Loucy (cell line): ENCODE measurements at regions not wholly inside any gene's neighbourhood (a gene's known extent, or its start where the extent isn't known, plus 50 kb on each side); places are given as distances from the start of the nearest gene placed in this dataset.

Experiments
- H2AFZ ChIP-seq: fragments of 200-600 bp; sonication (generic); 2 replicates; pipeline ENCODE4 v1.6.0; 2016; ENCODE audit warnings: antibody characterized with exemption, mild to moderate bottlenecking, low read length, moderate library complexity
- H3F3A ChIP-seq: fragments of 200-600 bp; 2 replicates; pipeline ENCODE4 v1.6.0; 2016; ENCODE audit warnings: antibody characterized with exemption, low read depth, mild to moderate bottlenecking
- H3K27me3 ChIP-seq: fragments of 200-600 bp; sonication (generic); 2 replicates; pipeline ENCODE4 v1.6.1; 2014; ENCODE audit warnings: low read length, mild to moderate bottlenecking; ENCODE audit not compliant: insufficient read depth, poor library complexity, severe bottlenecking
- H3K36me3 ChIP-seq: fragments of 200-600 bp; sonication (generic); 2 replicates; pipeline ENCODE4 v1.6.1; 2016; ENCODE audit warnings: low read length; ENCODE audit not compliant: insufficient read depth
- H3K4me1 ChIP-seq: fragments of 200-600 bp; sonication (generic); 2 replicates; pipeline ENCODE4 v1.5.1; 2014; ENCODE audit warnings: low read length, mild to moderate bottlenecking; ENCODE audit not compliant: insufficient read depth, poor library complexity, severe bottlenecking
- H3K4me2 ChIP-seq: fragments of 200-600 bp; sonication (generic); 2 replicates; pipeline ENCODE4 v1.6.0; 2014; ENCODE audit warnings: antibody characterized with exemption, low read length, low read depth, mild to moderate bottlenecking; ENCODE audit not compliant: poor library complexity, severe bottlenecking
- H3K4me3 ChIP-seq: fragments of 200-600 bp; sonication (generic); 2 replicates; pipeline ENCODE4 v1.5.1; 2014; ENCODE audit warnings: low read length, mild to moderate bottlenecking, mixed read lengths; ENCODE audit not compliant: poor library complexity, severe bottlenecking
- H3K79me2 ChIP-seq: fragments of 200-600 bp; sonication (generic); 2 replicates; pipeline ENCODE4 v1.6.1; 2014; ENCODE audit warnings: low read length; ENCODE audit not compliant: insufficient read depth
- H3K9ac ChIP-seq: fragments of 200-600 bp; sonication (generic); 2 replicates; pipeline ENCODE4 v1.6.0; 2014; ENCODE audit warnings: mild to moderate bottlenecking, low read depth, low read length, moderate library complexity; ENCODE audit not compliant: poor library complexity, severe bottlenecking
- H3K9me2 ChIP-seq: fragments of 200-600 bp; sonication (generic); replicated peaks from 2 replicates; pipeline ENCODE4 v1.6.1; 2016; ENCODE audit warnings: low read depth, low read length, mixed read lengths
- H3K9me3 ChIP-seq: fragments of 200-600 bp; sonication (generic); 2 replicates; pipeline ENCODE4 v1.6.1; 2014; ENCODE audit warnings: mild to moderate bottlenecking, antibody characterized with exemption, low read length, low read depth; ENCODE audit not compliant: insufficient read depth
- H4K20me1 ChIP-seq: fragments of 200-600 bp; sonication (generic); 2 replicates; pipeline ENCODE4 v1.6.0; 2014; ENCODE audit warnings: antibody characterized with exemption, low read length, mild to moderate bottlenecking; ENCODE audit not compliant: insufficient read depth, poor library complexity, severe bottlenecking
- EZH2phosphoT487 ChIP-seq: fragments of 200-600 bp; IDR thresholded peaks from 2 replicates; pipeline ENCODE4 v1.6.1; 2018; ENCODE audit warnings: antibody characterized with exemption, mild to moderate bottlenecking, moderate library complexity, borderline replicate concordance
- TF ChIP-seq, protein P1 (sequence below): fragments of 200-600 bp; sonication (generic); conservative IDR thresholded peaks from 2 replicates; pipeline ENCODE4 v1.5.1; 2014; ENCODE audit warnings: mild to moderate bottlenecking, antibody characterized with exemption, low read length

DNA sequence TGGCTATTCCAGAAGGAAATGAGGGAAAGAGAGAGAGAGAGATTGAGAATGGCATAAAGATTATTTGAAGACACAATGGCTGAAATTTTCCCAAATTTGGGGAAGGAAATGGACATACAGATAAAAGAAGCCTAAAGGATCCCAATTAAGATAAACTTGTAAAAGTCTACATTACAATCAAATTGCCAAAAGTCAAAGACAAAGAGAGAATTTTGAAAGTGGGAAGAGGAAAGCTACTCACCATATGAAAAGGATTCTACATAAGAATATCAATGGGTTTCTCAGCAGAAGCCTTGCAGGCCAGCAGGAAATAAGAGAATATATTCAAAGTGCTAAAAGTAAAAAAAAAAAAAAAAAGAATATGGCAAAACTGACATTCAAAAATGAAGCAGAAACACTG, 233.0 kb upstream of the NFIA start:
- H2AFZ ChIP-seq, result no peak overlapping the region
- no peak overlapping the region for H3K4me2 ChIP-seq
- no peak overlapping the region for H3K4me3 ChIP-seq
- H3K79me2 ChIP-seq, result no peaks in the 10 kb centered on the region
- TF ChIP-seq, protein P1, sequence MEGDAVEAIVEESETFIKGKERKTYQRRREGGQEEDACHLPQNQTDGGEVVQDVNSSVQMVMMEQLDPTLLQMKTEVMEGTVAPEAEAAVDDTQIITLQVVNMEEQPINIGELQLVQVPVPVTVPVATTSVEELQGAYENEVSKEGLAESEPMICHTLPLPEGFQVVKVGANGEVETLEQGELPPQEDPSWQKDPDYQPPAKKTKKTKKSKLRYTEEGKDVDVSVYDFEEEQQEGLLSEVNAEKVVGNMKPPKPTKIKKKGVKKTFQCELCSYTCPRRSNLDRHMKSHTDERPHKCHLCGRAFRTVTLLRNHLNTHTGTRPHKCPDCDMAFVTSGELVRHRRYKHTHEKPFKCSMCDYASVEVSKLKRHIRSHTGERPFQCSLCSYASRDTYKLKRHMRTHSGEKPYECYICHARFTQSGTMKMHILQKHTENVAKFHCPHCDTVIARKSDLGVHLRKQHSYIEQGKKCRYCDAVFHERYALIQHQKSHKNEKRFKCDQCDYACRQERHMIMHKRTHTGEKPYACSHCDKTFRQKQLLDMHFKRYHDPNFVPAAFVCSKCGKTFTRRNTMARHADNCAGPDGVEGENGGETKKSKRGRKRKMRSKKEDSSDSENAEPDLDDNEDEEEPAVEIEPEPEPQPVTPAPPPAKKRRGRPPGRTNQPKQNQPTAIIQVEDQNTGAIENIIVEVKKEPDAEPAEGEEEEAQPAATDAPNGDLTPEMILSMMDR, result no peak
- no peak for TF ChIP-seq EZH2phosphoT487
- no peaks in the 10 kb centered on the region for H3K36me3 ChIP-seq
- 0 out of 2 replicates have a peak, but pooled peaks cover 11% of the 10 kb centered on the region for H3K9me3 ChIP-seq
- H3K9me2 ChIP-seq, result no peaks in the 10 kb centered on the region
- H3K9ac ChIP-seq, result no peak overlapping the region
- no peaks in the 10 kb centered on the region for H3K27me3 ChIP-seq
- H4K20me1 ChIP-seq, result no peaks in the 10 kb centered on the region
- no peaks in the 10 kb centered on the region for H3F3A ChIP-seq
- peaks cover 15% of the 10 kb centered on the region for H3K4me1 ChIP-seq

DNA sequence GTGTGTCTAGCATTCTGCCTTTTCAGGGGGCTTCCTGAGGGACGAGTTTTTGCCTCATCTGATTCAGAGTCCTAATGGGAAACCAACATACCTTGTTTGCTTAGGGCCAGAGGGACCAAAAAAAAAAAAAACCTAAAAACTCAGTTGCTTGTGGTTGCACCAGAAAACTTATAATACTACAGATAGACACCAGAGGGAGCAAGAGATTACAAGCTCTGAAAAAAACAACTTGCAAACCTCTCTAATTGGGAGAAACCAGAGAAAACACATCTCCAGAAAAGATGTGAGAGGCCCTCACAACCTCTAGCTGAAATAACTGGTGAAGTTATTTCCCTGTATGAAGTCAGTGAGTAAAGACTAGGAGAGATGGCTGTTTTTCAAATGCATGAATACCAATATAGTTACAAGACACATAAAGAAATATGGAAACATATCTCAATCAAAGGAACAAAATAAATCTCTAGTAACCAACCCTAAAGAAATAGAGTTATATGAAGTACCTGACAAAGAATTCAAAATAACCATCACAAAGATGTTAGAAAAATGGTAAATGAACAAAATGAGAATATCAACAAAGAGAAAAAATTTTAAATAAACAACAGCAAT, 233.7 kb upstream of the NFIA start:
- no peak for TF ChIP-seq EZH2phosphoT487
- TF ChIP-seq, protein P1, result peak; percentile 78
- Histone ChIP-seq H3F3A (no peaks in the 10 kb centered on the region), H3K27me3 (no peaks in the 10 kb centered on the region), H4K20me1 (no peaks in the 10 kb centered on the region), H3K9me2 (no peaks in the 10 kb centered on the region), H3K4me1 (peaks cover 15% of the 10 kb centered on the region), H2AFZ (peak overlapping the region; percentile 58), H3K4me3 (no peak overlapping the region), H3K9me3 (0 out of 2 replicates have a peak, but pooled peaks cover 11% of the 10 kb centered on the region), H3K79me2 (no peaks in the 10 kb centered on the region), H3K9ac (peak overlapping the region; percentile 48), H3K4me2 (peak overlapping the region; percentile 28), H3K36me3 (no peaks in the 10 kb centered on the region)

DNA sequence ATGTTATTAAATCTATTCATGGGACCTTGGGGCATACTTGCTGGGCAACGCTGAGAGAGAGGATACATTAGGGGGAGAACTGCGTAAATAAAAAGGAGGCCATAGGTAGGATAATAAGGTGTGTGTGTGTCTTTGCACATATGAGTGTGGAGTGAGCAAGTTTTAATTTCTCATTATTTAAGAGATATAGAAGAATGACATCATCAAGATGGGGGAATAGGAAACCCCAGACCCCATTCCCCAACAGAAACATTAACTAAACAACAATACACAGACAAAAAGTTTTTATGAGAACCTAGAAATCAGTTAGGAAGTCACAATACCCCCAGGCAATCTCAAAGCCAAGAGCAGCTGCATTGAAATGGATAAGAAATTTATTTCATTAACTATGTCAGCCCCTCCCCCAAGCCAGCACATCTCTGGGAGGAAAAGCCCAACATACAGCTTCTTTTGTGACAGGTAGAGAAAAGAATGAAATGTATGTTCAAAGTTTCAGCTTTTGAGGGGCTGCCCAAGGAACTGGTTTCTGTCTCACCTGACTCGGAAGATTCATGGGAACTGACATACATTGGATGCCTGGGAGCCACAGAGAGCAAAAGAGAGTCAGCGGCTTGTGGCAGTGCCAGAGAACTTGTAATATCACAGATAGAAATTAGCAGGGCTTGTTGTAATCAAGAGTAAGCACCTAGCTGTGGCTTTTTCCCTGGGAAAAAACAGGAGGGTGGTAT, 234.3 kb upstream of the NFIA start:
- Histone ChIP-seq H2AFZ (peak overlapping the region; percentile 58), H3K4me1 (peaks cover 15% of the 10 kb centered on the region), H3K9ac (peak overlapping the region; percentile 48), H4K20me1 (no peaks in the 10 kb centered on the region), H3K9me2 (no peaks in the 10 kb centered on the region), H3K79me2 (no peaks in the 10 kb centered on the region), H3F3A (no peaks in the 10 kb centered on the region), H3K36me3 (no peaks in the 10 kb centered on the region), H3K4me2 (peak overlapping the region; percentile 28), H3K9me3 (0 out of 2 replicates have a peak, but pooled peaks cover 11% of the 10 kb centered on the region), H3K4me3 (no peak overlapping the region), H3K27me3 (no peaks in the 10 kb centered on the region)
- TF ChIP-seq EZH2phosphoT487, result no peak
- TF ChIP-seq, protein P1, result no peak
